GM21737 (cell line): ENCODE measurements at regions not wholly inside any gene's neighbourhood (a gene's known extent, or its start where the extent isn't known, plus 50 kb on each side); places are given as distances from the start of the nearest gene placed in this dataset.
"Not testable (repeated sequence)": the region's sequence is repeated elsewhere in the genome, so short reads cannot be mapped to it uniquely, and the experiment has no call there.

Experiments
- ATAC-seq: cut with Tn5 transposase; IDR thresholded peaks from one replicate; pipeline ENCODE4 v1.9.1; 2021; ENCODE audit warnings: mild to moderate bottlenecking, moderate library complexity; ENCODE audit not compliant: unreplicated experiment

DNA sequence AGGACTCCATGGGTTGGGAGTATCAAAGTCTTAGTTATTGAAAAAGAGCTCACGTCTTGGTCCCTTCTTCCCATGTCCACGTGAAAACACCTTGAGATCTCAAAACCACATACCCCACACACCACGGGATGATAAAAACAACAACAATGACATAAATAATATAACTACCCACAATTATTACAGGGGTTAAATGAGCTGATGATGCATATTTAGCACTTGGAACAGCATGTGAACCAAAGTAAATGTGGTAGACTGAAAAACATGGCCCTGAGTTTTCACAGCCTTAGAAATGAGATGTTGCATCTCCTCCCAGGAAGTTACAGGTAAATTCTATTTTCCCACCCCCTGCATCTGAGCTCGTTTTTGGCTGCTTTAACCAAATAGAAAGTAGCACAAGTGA lies 208.9 kb downstream of the C16orf95 start:
- no peak for ATAC-seq

DNA sequence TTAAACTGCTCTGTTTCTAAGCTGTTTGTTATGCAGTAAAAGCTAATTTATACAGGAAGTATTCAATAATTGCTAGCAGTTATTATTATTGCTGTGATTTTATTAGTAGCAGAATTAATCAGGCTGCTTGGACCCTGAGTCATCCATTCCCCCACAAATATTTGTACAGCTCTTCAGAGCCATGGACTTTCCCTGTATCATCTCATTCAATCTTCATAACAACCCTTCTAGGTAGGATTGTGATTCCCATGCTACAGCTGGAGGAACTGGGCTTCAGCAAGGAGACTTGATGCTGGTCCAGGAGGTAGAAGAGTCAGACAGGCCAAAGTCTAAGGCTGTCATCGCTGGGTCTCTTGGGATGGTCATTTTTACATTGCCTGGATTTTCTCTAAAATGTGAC lies 208.3 kb downstream of the C16orf95 start:
- ATAC-seq: no peak

DNA sequence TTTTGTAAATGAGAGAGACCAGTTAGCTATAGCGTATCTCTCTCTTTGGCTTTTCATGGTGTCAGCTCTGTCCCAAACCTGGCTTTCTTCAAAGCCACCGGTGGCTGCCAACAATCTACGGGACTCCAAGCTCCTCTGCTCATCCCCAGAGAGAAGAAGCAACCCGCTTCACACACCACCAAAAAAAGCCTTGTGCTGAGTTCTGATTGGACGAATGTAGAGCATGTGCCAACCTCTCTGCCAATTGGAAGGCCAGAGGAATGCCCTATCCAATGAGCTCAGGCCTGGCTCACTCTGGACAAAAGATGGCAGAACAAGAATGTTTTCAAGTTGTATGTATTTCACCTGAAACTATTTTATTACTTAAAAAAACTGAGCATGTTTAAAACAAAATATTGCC lies 202.4 kb downstream of the C16orf95 start:
- no peak for ATAC-seq

DNA sequence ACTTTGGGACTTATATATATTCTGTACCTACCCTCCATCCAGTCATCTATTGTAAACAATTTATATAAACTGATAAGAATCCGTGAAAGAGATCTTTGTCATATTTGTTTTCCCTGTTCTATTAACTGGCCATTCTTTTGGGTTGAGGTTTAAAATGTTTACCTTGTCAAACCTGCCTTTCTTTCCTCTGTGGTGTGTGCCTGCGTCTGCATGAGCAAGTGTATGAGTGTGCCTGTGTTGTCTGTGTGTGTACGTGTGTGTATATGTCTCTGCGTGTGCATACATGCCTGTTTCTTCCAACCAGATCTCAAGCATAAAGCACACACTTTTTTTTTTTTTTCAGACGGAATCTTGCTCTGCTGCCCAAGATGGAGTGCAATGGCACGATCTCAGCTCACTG lies 201.5 kb downstream of the C16orf95 start:
- ATAC-seq: no peak

DNA sequence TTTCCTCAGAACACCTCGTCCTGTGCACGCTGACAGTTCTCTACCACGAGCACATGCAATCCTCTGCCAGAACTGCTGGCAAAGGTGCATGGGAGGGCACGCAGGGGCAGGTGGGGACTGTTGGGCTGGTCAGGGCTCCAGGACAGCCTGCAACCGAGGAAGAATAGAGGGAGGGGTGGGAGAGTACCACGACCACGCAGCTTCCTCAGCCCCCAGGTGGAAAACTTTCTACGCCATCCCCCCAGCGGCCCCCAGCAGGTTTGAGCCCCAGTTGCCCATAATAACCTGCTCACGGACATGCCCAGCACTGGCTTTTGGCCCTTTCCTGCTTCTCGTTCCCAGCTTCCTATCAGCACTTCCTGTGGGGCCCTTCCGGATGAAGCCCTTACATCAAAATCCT lies 199.3 kb downstream of the C16orf95 start:
- ATAC-seq: no peak

DNA sequence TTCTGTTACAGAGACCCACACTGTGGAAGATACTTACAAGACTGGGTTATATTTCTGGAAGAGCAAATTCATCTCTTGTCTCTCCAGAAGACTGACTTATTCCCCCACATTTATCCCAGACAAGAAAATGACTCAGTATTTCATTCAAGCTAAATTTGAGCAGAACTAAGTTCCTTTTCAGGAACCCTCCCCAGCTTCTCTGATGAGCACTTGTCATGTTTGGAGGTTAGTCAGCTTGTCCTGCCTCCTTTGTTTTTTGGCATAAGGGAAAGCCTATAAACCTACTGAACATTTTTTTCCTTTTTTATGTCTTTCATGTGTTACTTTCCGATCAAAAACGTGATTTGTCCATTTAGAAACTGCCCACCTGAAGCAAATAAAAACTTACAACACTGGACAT lies 198.0 kb downstream of the C16orf95 start:
- ATAC-seq: no peak

DNA sequence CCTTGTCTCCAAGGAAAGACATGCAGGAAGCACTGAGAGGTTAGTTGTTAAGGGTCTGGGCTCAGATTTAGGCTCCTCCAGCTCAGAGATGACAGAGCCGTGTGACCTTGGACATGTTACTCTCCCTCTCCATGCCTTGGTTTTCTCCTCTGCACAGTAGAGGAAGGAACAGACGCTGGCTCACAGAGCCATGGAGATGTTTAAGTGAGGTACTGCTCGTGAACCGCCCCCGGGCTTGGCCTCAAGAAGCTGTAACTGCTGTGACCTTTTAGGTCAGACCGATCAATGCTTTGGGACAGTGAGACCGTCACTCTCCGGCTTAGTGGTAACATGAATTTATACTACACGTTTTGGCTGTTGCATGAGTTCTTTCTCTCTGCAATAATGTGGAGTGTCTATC lies 197.4 kb downstream of the C16orf95 start:
- no peak for ATAC-seq

DNA sequence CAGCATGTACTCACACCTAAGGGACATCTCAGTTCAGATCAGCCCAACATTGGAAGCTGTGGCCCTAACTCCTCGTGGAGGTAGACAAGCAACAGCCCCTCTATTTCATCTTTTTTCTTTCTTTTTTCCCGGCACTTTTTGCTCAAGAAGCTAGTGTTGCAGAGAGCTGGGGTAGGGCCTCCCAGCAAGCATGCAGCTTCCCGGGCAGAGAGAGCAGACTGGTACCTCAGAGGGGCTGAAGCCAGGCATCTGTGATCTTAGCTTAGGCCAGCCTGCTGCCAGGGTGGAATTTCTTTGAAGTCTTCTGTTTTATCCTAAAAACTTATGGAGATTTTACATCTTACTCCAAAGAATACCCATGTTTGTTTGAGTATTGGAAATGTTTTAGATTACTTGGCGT lies 195.4 kb downstream of the C16orf95 start:
- ATAC-seq: no peak

DNA sequence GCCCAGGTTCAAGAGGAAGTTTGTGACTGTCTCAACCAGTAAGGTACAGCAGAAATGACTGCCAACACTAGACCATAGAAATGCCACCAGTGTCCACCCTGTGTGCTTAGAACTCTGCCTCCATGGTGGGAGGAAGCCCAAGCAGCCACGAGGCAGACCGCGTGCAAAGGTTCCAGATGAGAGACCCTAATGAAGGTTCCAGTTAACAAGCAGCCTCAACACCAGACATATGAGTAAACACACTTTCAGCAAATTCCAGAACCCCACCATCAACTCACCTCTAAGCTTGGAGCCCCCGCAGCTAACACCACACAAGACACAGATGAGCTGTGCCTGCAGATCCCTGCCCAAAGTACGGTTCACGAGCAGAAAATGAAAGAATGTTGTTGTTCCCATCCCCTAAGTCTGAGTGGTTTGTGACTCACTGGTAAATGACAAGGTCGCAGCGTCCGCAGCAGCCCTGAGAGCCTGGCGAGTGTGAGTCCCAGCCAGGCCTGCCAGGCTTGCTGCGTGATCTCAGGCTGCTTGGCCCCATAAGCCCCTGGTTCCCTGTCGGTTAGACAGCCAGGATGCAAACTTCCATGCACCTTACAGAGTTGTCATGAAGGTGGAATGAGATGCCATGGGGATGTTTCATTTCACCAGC lies 193.7 kb downstream of the C16orf95 start:
- no peak for ATAC-seq

DNA sequence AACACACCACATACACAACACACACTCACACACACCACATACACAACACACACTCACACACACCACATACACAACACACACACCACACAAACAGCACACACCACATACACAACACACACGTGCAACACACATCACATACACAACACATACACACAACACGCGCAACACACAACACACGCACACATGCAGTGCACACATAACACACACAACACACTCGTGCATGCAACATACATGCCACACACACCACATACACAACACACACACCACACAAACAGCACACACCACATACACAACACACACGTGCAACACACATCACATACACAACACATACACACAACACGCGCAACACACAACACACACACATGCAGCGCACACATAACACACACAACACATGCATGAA lies 192.8 kb downstream of the C16orf95 start:
- not testable (repeated sequence) for ATAC-seq

DNA sequence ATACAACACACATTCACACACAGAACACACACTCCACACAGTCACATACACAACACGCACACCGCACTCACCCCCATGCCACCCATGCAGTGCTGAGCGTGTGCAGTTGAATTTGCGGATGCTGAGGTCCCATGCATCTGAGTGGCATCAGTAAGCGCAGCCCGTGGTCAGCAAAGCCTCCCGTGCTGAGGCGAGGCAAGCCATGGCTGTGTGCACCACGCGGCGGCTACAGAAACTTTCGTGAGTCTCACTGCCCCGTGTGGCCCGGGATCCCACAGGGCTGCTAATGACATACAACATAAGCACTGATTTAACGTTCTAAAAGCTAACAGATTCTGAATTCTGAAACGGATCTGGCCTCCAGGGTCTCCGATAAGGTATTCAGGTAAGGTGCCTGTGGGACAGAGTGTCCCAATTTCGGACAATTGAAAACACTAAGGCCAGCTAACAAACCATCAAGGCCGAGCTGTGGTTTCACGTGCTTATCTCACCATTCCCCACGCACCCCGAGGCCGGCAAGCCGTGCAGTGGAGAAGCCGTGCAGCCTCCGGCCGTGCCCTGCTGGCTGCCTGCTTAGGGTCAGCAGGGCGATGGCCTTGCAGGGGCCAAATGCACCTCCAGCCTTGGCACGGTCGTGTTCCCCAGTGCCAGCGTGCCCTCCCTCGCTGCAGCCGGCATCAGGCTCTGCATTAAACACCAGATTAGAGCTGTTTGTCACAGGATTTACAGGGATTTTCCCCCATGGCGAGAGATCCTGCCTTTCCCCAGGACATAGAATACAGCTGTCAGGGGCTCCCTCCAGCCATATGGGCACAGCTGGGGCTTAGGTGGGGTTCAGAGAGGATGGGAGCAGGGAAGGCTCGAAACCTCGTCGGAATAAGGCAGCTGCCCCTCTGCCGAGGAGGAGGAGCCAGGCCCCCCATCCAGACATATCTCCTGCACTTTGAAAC lies 191.7 kb downstream of the C16orf95 start:
- no peak for ATAC-seq

DNA sequence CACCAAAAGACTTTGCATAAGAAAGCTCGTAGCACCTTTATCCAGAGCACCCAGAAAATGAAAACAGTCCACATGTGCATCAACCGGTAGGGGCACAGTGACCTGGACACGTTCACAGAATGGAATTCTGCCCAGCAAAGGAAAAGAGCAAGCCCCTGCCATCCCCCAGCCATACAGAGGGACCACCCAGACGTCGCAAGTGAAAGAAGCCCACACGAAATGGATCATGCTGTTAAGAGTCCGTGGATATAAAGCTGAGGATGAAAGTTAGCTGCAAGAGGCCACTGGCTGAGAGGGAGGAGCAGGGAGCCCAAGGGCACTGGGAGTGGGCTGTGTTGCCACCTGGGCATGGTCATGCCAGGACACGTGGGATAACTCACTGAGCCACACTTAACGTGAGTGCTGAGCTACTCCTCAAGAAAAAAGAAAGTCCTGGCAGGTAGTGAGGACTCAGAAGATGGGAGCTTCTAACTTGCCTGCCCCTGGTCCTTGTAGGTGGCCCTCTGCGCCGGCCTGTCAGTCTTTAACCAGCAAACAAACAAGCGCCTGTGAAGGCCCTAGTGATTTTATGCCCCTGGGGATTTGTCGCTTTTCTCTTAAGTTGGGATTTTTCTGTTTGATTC lies 190.7 kb downstream of the C16orf95 start:
- ATAC-seq: no peak

DNA sequence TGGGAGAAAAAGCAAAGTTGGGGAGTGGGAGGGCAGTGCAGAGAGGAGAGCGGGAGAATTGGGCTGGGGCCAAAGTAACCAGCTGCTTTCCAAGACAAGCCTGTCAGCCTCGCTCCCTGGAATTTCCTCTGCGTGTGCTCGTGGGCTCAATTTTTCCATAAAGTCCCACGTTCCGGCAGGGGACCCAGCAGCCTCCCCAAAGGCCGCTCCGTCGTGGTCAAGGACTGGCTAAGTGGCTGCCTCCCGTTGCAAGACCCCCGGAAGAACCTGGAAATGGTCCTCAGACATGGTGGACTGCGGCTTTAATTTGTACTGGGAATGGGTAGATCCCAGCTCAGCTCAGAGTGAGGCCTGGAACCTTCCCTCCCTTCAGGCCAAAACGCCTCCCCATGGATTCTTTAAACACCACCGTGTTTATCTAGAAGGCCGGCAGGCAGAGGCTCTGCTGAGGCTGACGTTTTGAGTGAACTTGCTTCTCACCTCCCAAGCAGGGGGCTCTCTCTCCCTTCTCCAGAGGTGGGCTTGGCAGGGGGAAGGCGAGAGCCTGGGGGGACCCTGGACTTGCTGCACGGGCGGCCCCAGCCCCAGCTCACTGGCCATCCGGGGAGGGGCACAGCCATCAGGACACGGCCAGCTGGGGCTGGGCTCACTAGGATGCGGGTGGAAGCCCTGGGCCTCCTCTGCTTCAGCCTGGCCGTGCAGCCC lies 190.0 kb downstream of the C16orf95 start:
- no peak for ATAC-seq

DNA sequence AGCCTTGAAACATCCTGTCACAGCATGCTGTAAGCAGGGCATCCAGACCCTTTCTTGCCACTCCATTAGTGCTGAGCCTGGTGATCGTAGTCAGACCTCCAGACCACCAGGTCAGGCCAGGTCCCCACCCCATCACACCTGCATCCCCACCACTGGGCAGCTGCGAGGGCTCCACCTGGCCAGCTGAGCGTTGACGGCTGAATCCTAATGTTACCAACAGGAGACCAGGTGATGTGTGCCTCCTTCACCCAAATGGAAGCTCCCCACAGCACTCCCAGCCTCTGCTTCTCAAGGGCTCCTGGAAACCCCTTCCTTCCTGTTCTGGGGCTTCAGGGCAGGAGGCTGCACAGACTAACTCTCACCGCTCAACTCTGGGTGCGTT lies 189.4 kb downstream of the C16orf95 start:
- ATAC-seq: no peak

DNA sequence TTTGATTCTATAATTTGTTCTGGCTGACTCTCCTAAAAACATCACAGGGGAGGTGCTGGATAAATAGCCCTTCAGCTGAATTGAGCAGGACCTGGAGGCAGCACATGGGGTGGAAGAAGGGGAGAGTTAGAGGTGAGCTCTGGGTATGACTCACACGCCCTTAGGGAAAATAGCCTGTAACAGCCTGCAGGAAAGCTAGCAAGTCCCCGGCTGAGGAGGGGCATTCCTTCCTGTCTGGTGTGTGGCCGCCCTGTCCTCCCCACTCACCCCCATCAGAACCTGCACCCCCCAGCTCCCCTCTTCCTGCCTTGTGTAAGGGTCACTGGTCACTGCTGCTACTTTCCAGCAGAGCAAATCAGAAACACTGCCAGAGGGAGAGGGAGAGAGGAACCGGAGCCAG lies 187.4 kb downstream of the C16orf95 start:
- ATAC-seq: no peak

DNA sequence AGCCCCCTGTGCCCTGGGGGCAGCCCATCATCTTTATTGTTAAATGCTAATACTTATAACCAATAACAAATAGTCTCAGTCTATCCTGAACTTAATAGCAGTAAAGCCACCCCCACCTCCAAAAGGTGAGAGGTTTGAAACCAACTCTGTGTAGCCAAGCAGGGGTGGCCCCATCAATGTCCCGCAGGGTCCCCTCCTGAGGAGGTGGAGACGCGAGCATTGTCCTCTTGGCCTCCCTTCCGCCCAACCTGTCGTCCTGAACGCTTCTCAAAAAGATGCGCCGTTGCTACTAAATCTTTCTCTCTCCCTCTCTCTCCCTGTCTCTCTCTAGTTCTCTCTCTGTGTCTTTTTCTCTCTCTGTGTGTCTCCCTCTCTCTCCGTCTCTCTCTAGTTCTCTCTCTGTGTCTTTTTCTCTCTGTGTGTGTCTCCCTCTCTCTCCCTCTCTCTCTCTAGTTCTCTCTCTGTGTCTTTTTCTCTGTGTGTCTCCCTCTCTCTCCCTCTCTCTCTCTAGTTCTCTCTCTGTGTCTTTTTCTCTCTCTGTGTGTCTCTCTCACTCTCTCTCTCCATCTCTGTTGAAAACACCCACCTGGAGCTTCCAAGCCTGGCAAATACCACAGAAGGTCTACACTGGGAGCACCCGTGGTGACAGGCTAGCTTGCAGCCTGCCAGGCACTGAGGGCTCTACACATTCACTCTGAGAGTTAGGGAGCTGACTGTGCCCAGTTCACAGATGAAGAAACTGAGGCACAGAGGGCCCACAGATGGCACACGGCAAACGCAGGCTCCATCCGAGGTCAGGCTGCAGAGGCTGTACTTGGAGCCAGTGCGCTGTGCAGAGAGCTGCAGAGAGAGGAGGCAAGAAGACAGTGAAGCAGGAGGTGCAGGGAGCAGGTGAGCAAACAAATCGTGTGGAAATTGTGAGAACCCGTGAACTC lies 185.9 kb downstream of the C16orf95 start:
- no peak for ATAC-seq

DNA sequence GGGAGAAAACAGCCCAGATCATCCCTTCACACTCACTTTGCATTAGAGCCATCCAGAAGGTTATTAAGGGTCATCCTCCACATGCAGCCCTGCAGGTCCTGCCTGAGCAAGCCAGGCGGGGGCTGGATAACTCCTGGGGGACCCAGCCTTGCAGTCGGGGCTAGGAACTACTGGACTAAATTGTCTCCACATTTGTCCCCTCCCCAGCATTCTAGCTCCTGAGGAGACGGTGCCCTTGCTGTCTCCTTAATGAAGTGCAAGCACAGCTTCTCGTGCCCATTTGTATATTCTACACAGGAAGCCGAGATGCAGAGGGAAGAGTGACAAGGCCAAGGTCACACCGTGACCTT lies 185.2 kb downstream of the C16orf95 start:
- ATAC-seq: no peak

DNA sequence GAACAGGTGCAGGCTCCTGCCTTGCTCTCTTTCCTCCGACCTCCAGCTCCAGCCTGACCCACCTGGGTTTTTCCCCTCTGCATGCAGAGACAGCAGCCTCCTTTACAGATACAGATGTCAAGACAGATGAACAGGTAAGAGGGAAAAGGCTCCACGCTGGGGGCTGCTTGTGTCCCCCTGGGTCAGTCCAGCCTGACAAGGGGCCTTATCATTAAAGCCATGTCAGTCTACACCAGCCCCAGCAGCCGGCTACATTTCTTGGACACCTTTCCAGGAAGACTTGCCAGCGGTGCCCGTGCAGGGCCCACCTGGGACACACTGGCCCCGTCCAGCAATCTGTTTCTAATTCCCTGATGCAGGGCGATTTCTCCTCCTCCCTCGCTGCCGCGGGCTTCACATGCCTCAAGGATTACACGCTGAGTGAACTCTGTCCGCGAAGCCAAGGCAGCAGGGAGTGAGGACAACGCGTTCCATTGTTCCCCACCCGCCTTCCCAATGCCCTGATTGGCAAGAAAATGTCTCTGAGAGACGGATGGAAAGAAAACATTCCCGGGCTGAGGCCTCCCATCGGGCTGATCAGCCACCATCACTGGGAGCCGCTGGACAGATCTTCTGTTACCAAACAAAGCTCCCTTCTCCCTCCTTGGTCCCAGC lies 184.7 kb downstream of the C16orf95 start:
- no peak for ATAC-seq

DNA sequence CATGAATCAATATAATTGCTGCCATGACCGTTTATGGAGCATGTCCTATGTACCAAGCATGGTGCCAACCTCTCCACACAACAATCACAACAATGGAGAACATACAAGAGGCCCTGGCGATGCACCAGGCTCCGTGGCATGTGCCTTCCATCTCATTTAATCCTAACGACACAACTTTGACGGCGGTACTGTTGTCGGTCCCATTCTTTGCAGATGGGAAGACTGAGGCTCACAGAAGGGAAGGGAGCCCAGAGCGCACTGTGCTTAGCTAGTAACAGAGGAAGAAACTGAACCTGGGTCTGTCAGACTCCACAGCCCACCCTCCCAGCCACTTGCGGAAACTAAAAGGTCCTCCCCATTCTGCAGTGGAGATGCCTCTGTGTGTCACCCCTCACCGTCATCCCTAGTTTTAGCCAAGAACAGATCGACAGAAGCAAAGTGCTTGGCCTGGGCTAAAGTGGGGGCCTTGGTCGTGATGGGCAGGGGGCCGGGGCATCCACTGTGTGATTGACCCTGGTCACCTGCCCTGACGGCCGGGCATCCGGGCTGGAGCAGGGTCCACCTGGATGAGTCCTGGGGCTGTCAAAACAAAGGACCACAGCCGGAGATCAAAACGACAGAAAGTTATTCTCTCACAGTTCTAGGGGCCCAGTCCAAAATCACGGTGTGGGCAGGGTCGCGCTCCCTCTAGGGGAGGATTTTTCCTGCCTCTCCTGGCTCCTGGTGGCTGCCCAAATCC lies 183.9 kb downstream of the C16orf95 start:
- no peak for ATAC-seq
